Astrocyte (in vitro differentiated cells and primary cell): ENCODE measurements at regions not wholly inside any gene's neighbourhood (a gene's known extent, or its start where the extent isn't known, plus 50 kb on each side); places are given as distances from the start of the nearest gene placed in this dataset.

Experiments used
- EZH2 ChIP-seq: IDR thresholded peaks from 2 replicates; pipeline ENCODE4 v1.6.1; 2012; ENCODE audit warnings: mild to moderate bottlenecking, low read length, inconsistent platforms; ENCODE audit not compliant: insufficient read depth
- TF ChIP-seq, protein P1 (sequence below): IDR thresholded peaks from 2 replicates; pipeline ENCODE4 v1.5.1; 2011; ENCODE audit warnings: low read depth, mild to moderate bottlenecking, inconsistent platforms, low read length, moderate library complexity; ENCODE audit not compliant: insufficient read depth

DNA sequence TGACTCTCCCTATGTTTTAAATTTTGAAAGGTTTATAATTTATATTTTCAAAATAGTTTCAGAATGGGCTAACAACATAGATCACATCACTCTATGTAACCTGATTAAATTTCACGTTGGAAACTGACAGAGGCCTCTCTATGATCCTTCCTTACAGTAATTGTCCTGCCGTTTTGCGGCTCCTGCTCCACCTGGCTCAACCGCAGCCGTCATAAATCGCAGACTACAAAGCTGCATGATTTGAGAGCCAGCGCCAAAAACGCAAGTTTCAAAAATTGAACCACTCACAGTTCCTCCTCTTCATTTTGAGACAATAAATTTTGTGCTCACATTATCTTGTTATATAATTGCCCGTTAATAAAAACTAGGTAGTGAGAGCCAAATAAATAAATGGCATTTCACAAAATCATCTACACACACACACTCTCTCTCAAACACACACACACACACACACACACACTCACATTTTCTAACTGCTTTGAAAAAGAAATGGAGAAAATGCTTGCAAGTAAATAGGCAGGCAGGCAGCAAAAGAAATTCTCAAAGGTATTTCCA lies 263.1 kb upstream of the PSMD7 start:
- TF ChIP-seq, protein P1, sequence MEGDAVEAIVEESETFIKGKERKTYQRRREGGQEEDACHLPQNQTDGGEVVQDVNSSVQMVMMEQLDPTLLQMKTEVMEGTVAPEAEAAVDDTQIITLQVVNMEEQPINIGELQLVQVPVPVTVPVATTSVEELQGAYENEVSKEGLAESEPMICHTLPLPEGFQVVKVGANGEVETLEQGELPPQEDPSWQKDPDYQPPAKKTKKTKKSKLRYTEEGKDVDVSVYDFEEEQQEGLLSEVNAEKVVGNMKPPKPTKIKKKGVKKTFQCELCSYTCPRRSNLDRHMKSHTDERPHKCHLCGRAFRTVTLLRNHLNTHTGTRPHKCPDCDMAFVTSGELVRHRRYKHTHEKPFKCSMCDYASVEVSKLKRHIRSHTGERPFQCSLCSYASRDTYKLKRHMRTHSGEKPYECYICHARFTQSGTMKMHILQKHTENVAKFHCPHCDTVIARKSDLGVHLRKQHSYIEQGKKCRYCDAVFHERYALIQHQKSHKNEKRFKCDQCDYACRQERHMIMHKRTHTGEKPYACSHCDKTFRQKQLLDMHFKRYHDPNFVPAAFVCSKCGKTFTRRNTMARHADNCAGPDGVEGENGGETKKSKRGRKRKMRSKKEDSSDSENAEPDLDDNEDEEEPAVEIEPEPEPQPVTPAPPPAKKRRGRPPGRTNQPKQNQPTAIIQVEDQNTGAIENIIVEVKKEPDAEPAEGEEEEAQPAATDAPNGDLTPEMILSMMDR, result no peak
- TF ChIP-seq EZH2, result no peak
